Kidney (tissue), 13 donors: ENCODE measurements at regions not wholly inside any gene's neighbourhood (a gene's known extent, or its start where the extent isn't known, plus 50 kb on each side); places are given as distances from the start of the nearest gene placed in this dataset.
A peak's percentile ranks its signal among the peaks of the same experiment; 100 is the strongest.

Experiments
- DNase-seq, 5 donors: peaks; one replicate each; pipeline ENCODE4 v3.0.0-alpha.2; 2013 to 2020
- FAIRE-seq: peaks from 2 replicates; lab custom pipeline; 2012; peaks lifted over from hg19 to GRCh38; lab: Jason Lieb, UNC
- H3K27ac ChIP-seq, 2 donors: one replicate each; pipeline ENCODE4 v1.7.0; 2013; ENCODE audit warnings: low read depth in 2 of 2, low read length in 2 of 2, inconsistent platforms in 1 of 2
- H3K27me3 ChIP-seq: one replicate; pipeline ENCODE4 v1.7.1; 2013; ENCODE audit warnings: low read length, inconsistent platforms; ENCODE audit not compliant: control insufficient read depth, insufficient read depth
- H3K36me3 ChIP-seq, 3 donors: one replicate each; pipeline versions ENCODE4 v1.7.0 to v1.7.1; 2013; ENCODE audit warnings: low read length in 3 of 3, control low read depth in 1 of 3, inconsistent platforms in 1 of 3; ENCODE audit not compliant: insufficient read depth in 3 of 3, control insufficient read depth in 2 of 3
- H3K4me1 ChIP-seq, 3 donors: one replicate each; pipeline versions ENCODE4 v1.7.0 to v1.7.1; 2013; ENCODE audit warnings: low read length in 3 of 3, inconsistent platforms in 1 of 3, low read depth in 1 of 3; ENCODE audit not compliant: control insufficient read depth in 2 of 3, insufficient read depth in 2 of 3
- H3K4me3 ChIP-seq, 3 donors: one replicate each; pipeline versions ENCODE4 v1.7.0 to v1.8.1; 2013; ENCODE audit warnings: low read length in 3 of 3, control low read depth in 1 of 3, inconsistent platforms in 1 of 3
- H3K9ac ChIP-seq, 3 donors: one replicate each; pipeline versions ENCODE4 v1.7.0 to v1.7.1; 2013; ENCODE audit warnings: low read length in 3 of 3, control low read depth in 1 of 3, inconsistent platforms in 1 of 3
- H3K9me3 ChIP-seq, 3 donors: one replicate each; pipeline versions ENCODE4 v1.7.0 to v1.7.1; 2013; ENCODE audit warnings: low read length in 3 of 3, control low read depth in 1 of 3, inconsistent platforms in 1 of 3; ENCODE audit not compliant: control insufficient read depth in 2 of 3, insufficient read depth in 1 of 3
- CTCF ChIP-seq: IDR thresholded peaks from 3 replicates; pipeline ENCODE4 v1.5.1; 2012; ENCODE audit warnings: mild to moderate bottlenecking, moderate library complexity, borderline replicate concordance; ENCODE audit not compliant: insufficient read depth; ENCODE audit errors: extremely low read depth
- intact Hi-C: fragments of 100-400 bp; cut with DNase I; formaldehyde crosslinking; loops from one replicate; pipeline ENCODE4 v1.11.1; 2022
- donor health status: control.
- donor health status: control.
- donor health status: control.
- donor health status: control.
- donor health status: control.
- donor health status: DM: yes; HTN: yes; CAD: no.
- donor health status: Normal renal cell carcinoma (clear cell type).

GRCh38 chr11:103536335-103536722 is 427.1 kb downstream of the DYNC2H1 start:
- Histone ChIP-seq H3K4me1 (no peaks in the 10 kb centered on the region), H3K36me3 (no peaks in the 10 kb centered on the region), H3K27ac (no peak overlapping the region), H3K27me3 (no peaks in the 10 kb centered on the region), H3K4me3 (peak overlapping the region in 2 of 3 donors; percentile 7 to 20), H3K9ac (no peak overlapping the region), H3K9me3 (peaks cover 0 to 3% (median 0%) of the 10 kb centered on the region in 3 donors)
- intact Hi-C loops = no loop called here
- DNase-seq (peak in 1 of 5 donors; percentile 49), FAIRE-seq (no peak)
- TF ChIP-seq CTCF = no peak

- FAIRE-seq = no peak
- no peaks in the 10 kb centered on the region for H3K27me3 ChIP-seq
Measured at GRCh38 chr11:103537904-103538502, 428.8 kb downstream of the DYNC2H1 start.

GRCh38 chr11:103539166-103539565 is 429.9 kb downstream of the DYNC2H1 start:
- DNase-seq = no peak
- Histone ChIP-seq H3K36me3 (no peaks in the 10 kb centered on the region), H3K9me3 (peaks cover 0 to 3% (median 0%) of the 10 kb centered on the region in 3 donors), H3K4me1 (no peaks in the 10 kb centered on the region), H3K27ac (no peak overlapping the region), H3K27me3 (no peaks in the 10 kb centered on the region), H3K4me3 (no peak overlapping the region), H3K9ac (no peak overlapping the region)
- TF ChIP-seq CTCF = no peak
- intact Hi-C loops = no loop called here
- no peak for FAIRE-seq

More at GRCh38 chr11:103537904-103538502, 428.8 kb downstream of the DYNC2H1 start:
- intact Hi-C loops = no loop called here
- Histone ChIP-seq H3K27ac (no peak overlapping the region), H3K4me3 (no peak overlapping the region), H3K9ac (no peak overlapping the region), H3K36me3 (no peaks in the 10 kb centered on the region), H3K9me3 (peaks cover 0 to 3% (median 0%) of the 10 kb centered on the region in 3 donors), H3K4me1 (no peaks in the 10 kb centered on the region)
- peak; percentile 40 for TF ChIP-seq CTCF
- DNase-seq = peak in 1 of 5 donors; percentile 35
